ENCODE measurements at regions not wholly inside any gene's neighbourhood (a gene's known extent, or its start where the extent isn't known, plus 50 kb on each side); places are given as distances from the start of the nearest gene placed in this dataset.

DNA sequence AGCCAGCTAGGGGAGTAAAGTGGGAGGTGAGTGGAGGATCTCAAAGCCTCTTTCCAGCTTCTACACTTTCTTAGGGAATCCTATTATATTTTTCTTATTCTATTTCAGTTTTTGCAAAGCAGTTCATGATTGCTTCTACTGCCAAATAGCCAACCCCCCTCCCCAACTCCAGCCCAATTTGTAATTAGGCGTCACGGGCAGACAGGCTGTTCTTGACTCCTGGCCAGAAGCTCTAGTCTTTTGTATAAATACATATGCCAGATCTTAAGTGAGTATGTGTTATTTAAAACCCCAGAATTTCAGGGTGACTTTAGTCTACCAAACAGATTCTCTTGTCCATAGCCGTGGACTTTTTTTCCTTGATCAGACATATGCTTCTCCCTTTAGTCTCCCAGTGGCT lies 255.2 kb downstream of the BUB3 start:
- TF ChIP-seq HMGA1 (CRISPR knock-in tag; conservative IDR thresholded peaks at IDR 0.05) = no peak
- TF ChIP-seq REST (IDR thresholded peaks at IDR 0.05; ENCODE audit: borderline replicate concordance in 1 of 2, low read depth in 1 of 2, low read length in 2 of 2) = no peak
- TF ChIP-seq ZNF326 (CRISPR knock-in tag; IDR thresholded peaks at IDR 0.05; ENCODE audit: borderline replicate concordance) = no peak
- TF ChIP-seq BRCA1 (CRISPR knock-in tag; IDR thresholded peaks at IDR 0.05) = no peak
- TF ChIP-seq, protein P1, sequence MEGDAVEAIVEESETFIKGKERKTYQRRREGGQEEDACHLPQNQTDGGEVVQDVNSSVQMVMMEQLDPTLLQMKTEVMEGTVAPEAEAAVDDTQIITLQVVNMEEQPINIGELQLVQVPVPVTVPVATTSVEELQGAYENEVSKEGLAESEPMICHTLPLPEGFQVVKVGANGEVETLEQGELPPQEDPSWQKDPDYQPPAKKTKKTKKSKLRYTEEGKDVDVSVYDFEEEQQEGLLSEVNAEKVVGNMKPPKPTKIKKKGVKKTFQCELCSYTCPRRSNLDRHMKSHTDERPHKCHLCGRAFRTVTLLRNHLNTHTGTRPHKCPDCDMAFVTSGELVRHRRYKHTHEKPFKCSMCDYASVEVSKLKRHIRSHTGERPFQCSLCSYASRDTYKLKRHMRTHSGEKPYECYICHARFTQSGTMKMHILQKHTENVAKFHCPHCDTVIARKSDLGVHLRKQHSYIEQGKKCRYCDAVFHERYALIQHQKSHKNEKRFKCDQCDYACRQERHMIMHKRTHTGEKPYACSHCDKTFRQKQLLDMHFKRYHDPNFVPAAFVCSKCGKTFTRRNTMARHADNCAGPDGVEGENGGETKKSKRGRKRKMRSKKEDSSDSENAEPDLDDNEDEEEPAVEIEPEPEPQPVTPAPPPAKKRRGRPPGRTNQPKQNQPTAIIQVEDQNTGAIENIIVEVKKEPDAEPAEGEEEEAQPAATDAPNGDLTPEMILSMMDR (CRISPR knock-in tag; IDR thresholded peaks at IDR 0.05) = no peak
- no peak for TF ChIP-seq SRF (IDR thresholded peaks at IDR 0.05; ENCODE audit: low read depth, low read length)
- no peak for TF ChIP-seq ZNF766 (CRISPR knock-in tag; IDR thresholded peaks at IDR 0.05; ENCODE audit: borderline replicate concordance)
- no peak for TF ChIP-seq SMAD9 (CRISPR knock-in tag; IDR thresholded peaks at IDR 0.05)
- no peak for TF ChIP-seq ZFP36 (IDR thresholded peaks at IDR 0.05; ENCODE audit: borderline replicate concordance, low read depth, low read length, partially characterized antibody)
- TF ChIP-seq ZNF354B (CRISPR knock-in tag; IDR thresholded peaks at IDR 0.05) = no peak
- no peak for TF ChIP-seq TCF12 (IDR thresholded peaks at IDR 0.05)
- no peak for TF ChIP-seq TCF12 (CRISPR knock-in tag; IDR thresholded peaks at IDR 0.05)
- no peak for TF ChIP-seq EZH2 (conservative IDR thresholded peaks at IDR 0.05; ENCODE audit: low read depth, low read length)
- TF ChIP-seq, protein P2, sequence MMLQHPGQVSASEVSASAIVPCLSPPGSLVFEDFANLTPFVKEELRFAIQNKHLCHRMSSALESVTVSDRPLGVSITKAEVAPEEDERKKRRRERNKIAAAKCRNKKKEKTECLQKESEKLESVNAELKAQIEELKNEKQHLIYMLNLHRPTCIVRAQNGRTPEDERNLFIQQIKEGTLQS (CRISPR knock-in tag; IDR thresholded peaks at IDR 0.05) = no peak
- no peak for TF ChIP-seq ZNF17 (CRISPR knock-in tag; IDR thresholded peaks at IDR 0.05)

Data from HepG2 (cell line).